Adipocyte (in vitro differentiated cells): ENCODE measurements at regions not wholly inside any gene's neighbourhood (a gene's known extent, or its start where the extent isn't known, plus 50 kb on each side); places are given as distances from the start of the nearest gene placed in this dataset.

ENCODE experiments used
- DNase-seq: peaks from one replicate; pipeline ENCODE4 v3.0.0-alpha.2; 2015; ENCODE audit warnings: low read depth
- H3K27me3 ChIP-seq: replicated peaks from 2 replicates; pipeline ENCODE4 v1.7.0; 2013; ENCODE audit warnings: mild to moderate bottlenecking, low read length, moderate library complexity; ENCODE audit not compliant: control insufficient read depth, insufficient read depth
- H3K36me3 ChIP-seq: 2 replicates; pipeline ENCODE4 v1.7.0; 2013; ENCODE audit warnings: low read length, mild to moderate bottlenecking, moderate library complexity; ENCODE audit not compliant: control insufficient read depth, insufficient read depth, severe bottlenecking
- H3K4me1 ChIP-seq: 2 replicates; pipeline ENCODE4 v1.7.0; 2013; ENCODE audit warnings: mild to moderate bottlenecking, low read length, moderate library complexity; ENCODE audit not compliant: control insufficient read depth, insufficient read depth
- H3K4me3 ChIP-seq: 2 replicates; pipeline ENCODE4 v1.7.0; 2013; ENCODE audit warnings: mild to moderate bottlenecking, low read length, moderate library complexity
- H3K9ac ChIP-seq: 2 replicates; pipeline ENCODE4 v1.7.0; 2013; ENCODE audit warnings: mild to moderate bottlenecking, low read length, moderate library complexity
- H3K9me3 ChIP-seq: 2 replicates; pipeline ENCODE4 v1.7.0; 2013; ENCODE audit warnings: mild to moderate bottlenecking, low read length, moderate library complexity; ENCODE audit not compliant: control insufficient read depth

DNA sequence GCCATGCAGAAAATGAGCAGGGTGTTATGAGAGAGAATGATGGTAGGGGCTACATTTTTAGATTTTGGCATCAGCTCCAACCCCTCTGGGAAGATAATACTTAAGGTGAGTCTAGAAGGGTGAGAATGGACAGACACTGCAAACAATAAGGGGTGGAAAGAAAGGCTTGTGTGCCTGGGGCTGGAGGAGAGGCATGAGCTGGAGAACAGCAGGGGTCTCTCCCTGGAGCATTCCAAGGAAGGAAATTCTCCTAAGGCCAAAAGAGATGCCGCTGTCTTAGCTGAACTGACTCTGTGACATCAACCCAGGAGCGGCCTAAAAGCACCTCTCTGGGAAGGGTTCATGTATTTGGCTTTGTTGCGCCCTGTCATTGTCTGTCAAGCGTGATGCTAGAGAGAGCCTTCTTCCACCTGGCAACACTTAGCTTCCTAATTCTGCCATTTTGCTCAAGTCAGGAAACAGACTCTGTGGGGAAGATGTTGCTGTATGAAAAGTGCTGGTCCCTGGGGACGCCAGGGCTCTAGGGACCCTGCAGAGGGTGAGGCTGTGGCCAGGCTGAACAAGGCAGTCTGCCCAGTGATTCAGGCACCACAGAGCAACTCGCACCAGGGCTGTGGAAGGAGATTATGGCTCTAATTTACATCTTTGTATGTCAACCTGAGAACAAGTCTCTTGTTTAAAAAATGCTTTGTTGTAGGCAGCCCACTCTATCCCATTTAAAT lies 225.7 kb downstream of the CBLN1 start:
- H3K27me3 ChIP-seq, result peaks cover 27% of the 10 kb centered on the region
- no peaks in the 10 kb centered on the region for H3K9me3 ChIP-seq
- no peaks in the 10 kb centered on the region for H3K36me3 ChIP-seq
- H3K9ac ChIP-seq, result no peak overlapping the region
- no peak for DNase-seq
- H3K4me3 ChIP-seq, result no peak overlapping the region
- H3K4me1 ChIP-seq, result no peaks in the 10 kb centered on the region

DNA sequence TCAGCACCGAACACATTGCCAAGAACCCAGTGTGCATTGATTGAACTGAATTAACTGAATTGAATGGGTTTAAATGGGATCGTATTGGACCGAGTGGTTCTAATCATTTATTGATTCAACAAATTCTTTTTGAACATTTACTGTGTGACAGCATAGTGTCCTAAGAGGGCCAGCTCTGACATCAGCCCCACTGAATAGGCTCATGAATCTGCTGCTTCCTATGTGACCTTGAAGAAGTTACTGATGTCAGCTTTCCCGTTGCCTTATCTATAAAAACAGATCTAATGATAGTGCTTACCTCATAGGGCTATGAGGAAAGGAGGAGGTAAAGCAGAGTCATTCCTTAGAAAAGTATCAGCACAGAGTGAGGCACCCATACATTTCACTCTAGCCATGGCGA lies 226.3 kb downstream of the CBLN1 start:
- no peaks in the 10 kb centered on the region for H3K9me3 ChIP-seq
- no peak overlapping the region for H3K4me3 ChIP-seq
- H3K9ac ChIP-seq, result no peak overlapping the region
- DNase-seq, result no peak
- no peaks in the 10 kb centered on the region for H3K4me1 ChIP-seq
- H3K36me3 ChIP-seq, result no peaks in the 10 kb centered on the region
- peaks cover 27% of the 10 kb centered on the region for H3K27me3 ChIP-seq

DNA sequence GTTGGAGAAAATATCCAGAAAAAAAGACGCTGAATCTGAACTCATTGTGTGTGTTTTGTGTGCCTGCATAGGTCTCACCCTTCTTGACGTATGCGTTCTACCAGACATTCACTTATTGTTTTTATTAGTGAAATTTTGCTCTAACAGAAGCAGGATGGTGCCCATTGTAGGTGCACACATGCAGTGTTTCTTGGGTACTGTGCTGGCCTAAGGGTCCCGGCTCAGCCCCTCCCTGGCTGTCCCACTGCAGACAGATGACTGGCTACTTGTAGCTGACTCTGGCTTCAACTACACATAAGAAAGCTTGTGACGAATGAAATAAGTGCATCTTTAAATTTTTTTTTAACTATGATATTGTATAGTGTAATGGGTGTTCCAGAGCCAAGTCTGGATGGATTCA lies 227.0 kb downstream of the CBLN1 start:
- Histone ChIP-seq H3K9me3 (no peaks in the 10 kb centered on the region), H3K4me1 (no peaks in the 10 kb centered on the region), H3K4me3 (no peak overlapping the region), H3K27me3 (peaks cover 24% of the 10 kb centered on the region), H3K9ac (no peak overlapping the region), H3K36me3 (no peaks in the 10 kb centered on the region)
- DNase-seq, result no peak

DNA sequence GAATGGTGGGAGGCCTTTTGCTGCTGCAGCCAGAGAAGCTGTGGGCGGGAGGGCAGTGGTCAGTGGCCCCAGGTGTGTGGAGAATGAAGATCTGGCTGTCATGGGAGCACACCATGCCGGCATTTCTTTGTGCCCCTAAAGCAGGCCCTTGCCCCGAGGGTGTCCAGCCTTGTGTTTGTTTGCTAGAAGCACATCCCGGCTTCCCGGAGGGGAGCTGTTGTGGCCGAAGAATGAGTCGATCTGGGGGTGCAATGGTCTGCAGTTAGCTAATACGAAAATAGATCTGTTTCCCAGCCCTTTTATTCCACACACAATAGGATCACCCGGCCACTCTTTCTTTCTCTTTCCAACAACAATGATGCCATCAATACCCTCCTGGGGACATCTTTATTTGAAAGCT lies 228.8 kb downstream of the CBLN1 start:
- no peak overlapping the region for H3K9ac ChIP-seq
- no peaks in the 10 kb centered on the region for H3K4me1 ChIP-seq
- no peaks in the 10 kb centered on the region for H3K9me3 ChIP-seq
- H3K27me3 ChIP-seq, result peaks cover 24% of the 10 kb centered on the region
- H3K4me3 ChIP-seq, result no peak overlapping the region
- no peak for DNase-seq
- H3K36me3 ChIP-seq, result no peaks in the 10 kb centered on the region

DNA sequence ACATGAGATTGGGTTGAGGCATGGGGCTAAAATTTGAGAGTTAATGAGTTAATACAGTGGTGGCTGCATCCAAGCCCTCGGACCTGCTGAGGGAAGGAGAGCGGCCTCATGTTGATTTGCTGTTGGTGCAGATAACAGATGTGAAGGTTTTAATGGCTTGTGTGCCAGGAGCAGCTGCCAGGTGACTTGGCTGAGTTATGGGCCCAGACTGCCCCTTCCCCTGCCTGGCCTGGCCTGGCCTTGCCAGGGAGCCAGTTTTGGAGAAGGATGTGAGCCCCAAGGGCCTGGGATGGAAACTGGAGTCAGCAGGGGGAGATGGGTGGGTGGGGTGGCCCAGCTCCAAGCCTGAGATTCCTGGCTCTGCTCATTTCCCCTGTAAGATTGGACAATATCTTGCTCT lies 230.1 kb downstream of the CBLN1 start:
- no peak overlapping the region for H3K4me3 ChIP-seq
- H3K9ac ChIP-seq, result no peak overlapping the region
- H3K9me3 ChIP-seq, result no peaks in the 10 kb centered on the region
- H3K36me3 ChIP-seq, result no peaks in the 10 kb centered on the region
- no peak for DNase-seq
- peaks cover 17% of the 10 kb centered on the region for H3K27me3 ChIP-seq
- H3K4me1 ChIP-seq, result no peaks in the 10 kb centered on the region

DNA sequence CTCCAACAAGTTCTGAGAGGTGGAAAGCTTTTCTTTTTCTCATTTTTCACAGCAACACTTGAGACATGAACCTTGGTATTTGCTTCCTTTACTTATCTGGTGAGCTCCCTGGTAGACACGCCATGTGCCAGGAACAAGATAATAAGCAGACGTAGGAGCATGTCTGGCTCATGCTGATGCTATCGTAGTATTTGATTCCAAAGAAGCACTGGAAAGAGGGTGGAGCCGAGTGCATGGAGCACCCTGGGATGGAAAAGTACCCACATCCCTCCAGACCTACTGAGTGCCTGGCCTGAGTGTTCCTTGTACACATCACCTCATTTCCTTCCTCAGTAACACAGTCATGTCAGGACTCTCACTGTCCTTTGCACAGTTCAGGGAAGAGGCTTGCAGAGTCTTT lies 231.0 kb downstream of the CBLN1 start:
- Histone ChIP-seq H3K9me3 (no peaks in the 10 kb centered on the region), H3K27me3 (peaks cover 13% of the 10 kb centered on the region), H3K36me3 (no peaks in the 10 kb centered on the region), H3K9ac (no peak overlapping the region), H3K4me1 (no peaks in the 10 kb centered on the region), H3K4me3 (no peak overlapping the region)
- DNase-seq, result no peak

DNA sequence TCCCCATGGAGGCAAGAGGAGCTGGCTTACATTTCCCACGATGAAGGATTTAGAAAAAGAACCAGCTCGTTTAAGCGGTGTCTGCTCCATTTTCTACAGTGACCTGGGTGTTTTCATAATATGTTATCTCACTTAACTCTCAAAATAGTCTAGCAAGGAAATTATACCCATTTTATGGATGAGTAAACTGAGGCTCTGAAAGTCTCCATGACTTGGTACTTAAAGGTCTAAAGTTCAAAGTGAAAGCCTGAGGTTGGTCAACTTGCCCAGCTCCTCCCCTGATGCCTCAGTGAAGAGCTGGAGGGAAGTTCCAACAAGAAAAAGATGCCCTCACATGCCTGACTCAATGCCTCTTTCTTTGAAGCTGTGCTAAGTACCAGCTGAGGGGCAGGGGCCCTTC lies 232.0 kb downstream of the CBLN1 start:
- no peak for DNase-seq
- Histone ChIP-seq H3K9ac (no peak overlapping the region), H3K4me1 (no peaks in the 10 kb centered on the region), H3K36me3 (no peaks in the 10 kb centered on the region), H3K9me3 (no peaks in the 10 kb centered on the region), H3K27me3 (peaks cover 5% of the 10 kb centered on the region), H3K4me3 (no peak overlapping the region)

DNA sequence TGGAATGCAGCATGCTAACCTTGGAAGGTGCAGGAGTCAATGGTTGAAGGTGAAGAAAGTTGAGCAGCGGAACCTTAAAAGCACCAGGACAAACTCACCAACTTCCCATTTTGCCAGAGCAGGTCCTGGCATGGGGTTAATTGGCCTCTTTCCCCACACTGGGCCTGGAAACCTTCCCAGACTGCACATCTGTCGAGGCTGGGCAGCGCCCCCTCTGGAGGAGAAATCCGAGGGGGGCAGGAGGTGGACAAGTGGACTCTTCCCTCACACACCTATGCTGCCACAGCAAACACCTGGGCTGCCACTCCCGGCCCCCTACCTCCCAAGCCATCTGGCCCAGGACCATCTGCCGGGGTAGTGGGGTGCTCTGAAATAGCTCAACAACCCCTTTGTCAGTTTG lies 232.4 kb downstream of the CBLN1 start:
- Histone ChIP-seq H3K27me3 (peaks cover 3% of the 10 kb centered on the region), H3K36me3 (no peaks in the 10 kb centered on the region), H3K4me3 (no peak overlapping the region), H3K4me1 (no peaks in the 10 kb centered on the region), H3K9me3 (no peaks in the 10 kb centered on the region), H3K9ac (no peak overlapping the region)
- DNase-seq, result no peak

DNA sequence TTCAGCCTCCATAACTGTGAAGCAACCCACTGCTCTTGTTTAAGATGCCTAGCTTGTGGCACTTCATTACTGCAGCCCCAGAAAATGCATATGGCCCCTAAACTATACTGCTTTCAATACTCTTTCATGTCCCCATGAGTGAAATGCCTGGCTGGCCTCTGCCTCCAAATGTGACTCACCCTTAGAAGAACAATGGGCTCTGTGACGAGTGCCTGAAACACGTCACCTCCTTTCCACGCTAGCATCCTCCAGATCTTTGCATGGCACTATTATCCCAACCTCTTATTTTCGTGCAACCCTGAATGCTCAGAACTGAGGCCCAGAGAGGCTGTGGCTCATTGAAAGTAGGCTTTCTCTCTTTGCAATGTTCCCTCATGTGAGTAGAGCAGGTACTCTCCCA lies 233.1 kb downstream of the CBLN1 start:
- no peaks in the 10 kb centered on the region for H3K4me1 ChIP-seq
- H3K36me3 ChIP-seq, result no peaks in the 10 kb centered on the region
- no peak overlapping the region for H3K9ac ChIP-seq
- no peaks in the 10 kb centered on the region for H3K9me3 ChIP-seq
- peaks cover 3% of the 10 kb centered on the region for H3K27me3 ChIP-seq
- DNase-seq, result no peak
- no peak overlapping the region for H3K4me3 ChIP-seq

DNA sequence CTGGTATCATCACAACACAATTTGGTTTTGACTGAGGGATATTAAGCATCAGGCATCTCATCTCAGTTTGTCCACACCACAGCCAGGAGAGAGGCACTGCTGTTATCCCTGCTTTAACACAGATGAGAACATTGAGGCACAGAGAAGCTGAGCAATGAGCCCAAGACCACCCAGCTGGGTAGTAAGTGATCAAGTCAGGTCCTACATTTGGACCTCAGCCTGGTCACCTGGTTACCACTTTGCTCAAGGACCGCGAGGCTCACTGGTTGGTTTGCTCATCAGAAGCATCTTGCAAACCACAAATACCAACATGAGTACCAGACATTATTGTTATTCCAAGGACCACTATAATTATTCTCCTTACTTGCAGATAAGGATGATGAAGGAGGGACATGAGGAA lies 245.5 kb downstream of the CBLN1 start:
- no peaks in the 10 kb centered on the region for H3K27me3 ChIP-seq
- no peak for DNase-seq
- H3K36me3 ChIP-seq, result no peaks in the 10 kb centered on the region
- H3K4me1 ChIP-seq, result no peaks in the 10 kb centered on the region
- no peak overlapping the region for H3K4me3 ChIP-seq
- H3K9ac ChIP-seq, result no peak overlapping the region
- no peaks in the 10 kb centered on the region for H3K9me3 ChIP-seq

DNA sequence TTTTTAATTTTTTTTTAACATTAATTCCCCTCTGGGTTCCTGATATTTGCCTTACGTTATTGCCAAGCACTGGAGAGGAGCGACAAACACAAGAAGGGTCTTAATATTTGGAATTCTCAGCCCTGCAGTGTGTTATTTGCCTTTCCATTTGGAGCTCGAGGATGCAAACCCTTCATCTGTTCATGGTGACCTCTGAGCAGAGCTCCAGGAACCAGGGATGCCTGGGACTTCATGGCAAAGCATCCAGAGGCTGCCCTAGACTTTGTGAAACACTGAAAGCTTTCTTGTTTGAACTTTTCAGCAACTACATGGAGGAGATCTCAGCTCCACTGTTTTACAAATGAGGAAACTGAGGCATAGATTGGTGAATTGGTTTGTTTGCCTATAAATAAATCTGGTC lies 254.2 kb downstream of the CBLN1 start:
- Histone ChIP-seq H3K36me3 (no peaks in the 10 kb centered on the region), H3K27me3 (no peaks in the 10 kb centered on the region), H3K9ac (no peak overlapping the region), H3K4me3 (no peak overlapping the region), H3K4me1 (peaks cover 11% of the 10 kb centered on the region), H3K9me3 (no peaks in the 10 kb centered on the region)
- no peak for DNase-seq

DNA sequence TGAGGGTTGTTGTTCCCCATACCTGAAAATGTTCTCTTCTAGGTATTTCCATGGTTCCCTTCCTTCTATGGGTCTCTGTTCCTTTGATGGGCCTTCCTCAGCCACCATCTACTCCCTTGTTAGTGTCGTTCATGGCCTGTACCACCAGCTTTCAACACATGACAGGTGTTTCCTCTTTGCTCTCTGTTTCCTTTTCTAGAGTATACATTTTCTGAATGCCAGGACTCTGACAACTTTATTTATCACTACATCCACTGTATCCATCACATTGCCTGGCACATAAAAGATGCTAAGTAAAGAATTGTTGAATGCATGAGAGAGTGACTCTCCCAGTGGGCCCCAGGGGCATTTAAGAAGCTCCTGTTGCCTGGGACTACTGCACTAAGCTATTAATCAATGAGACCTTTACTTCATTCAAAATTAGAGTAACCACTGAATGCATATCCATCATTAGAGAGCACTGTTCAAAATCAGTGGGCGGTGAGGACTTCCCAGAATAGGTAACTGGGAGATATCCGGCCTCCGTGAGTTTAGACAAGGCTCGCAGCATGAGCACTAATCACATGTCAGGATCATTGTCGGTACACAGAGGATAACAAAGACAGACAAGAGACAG lies 255.0 kb downstream of the CBLN1 start:
- Histone ChIP-seq H3K9ac (no peak overlapping the region), H3K4me3 (no peak overlapping the region), H3K27me3 (no peaks in the 10 kb centered on the region), H3K36me3 (no peaks in the 10 kb centered on the region), H3K9me3 (no peaks in the 10 kb centered on the region), H3K4me1 (peaks cover 11% of the 10 kb centered on the region)
- DNase-seq, result no peak
